ENCODE measurements at regions not wholly inside any gene's neighbourhood (a gene's known extent, or its start where the extent isn't known, plus 50 kb on each side); places are given as distances from the start of the nearest gene placed in this dataset.

DNA sequence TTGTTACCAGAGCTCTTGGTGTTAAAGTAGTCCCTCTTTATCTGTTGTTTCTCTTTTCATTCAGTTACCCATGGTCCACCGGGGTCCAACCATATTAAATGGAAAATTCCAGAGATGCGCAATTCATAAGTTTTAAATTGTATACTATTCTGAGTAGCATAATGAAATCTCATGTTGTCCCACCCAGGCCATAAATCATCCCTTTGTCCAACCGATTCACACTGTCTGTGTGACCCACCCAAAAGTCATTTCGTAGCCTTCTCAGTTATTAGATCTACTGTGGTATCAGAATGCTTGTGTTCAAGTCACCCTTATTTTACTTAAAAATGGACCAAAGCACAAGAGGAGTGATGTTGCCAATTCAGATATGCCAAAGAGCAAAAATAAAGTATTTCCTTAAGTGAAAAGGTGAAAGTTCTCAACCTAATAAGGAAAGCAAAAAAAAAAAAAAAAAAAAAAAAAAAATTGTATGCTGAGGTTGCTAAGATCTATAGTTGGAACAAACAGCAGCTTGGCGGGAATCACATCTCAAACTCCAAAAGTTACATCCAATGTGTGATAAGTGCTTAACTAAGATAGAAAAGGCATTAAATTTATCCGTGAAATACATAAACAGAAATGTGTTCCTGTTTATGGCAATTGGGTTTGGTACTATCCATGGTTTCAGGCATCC, 106.8 kb upstream of the GPBP1 start:
- Histone ChIP-seq H3K4me1 (replicated peaks in 1 of 4; ENCODE audit: control insufficient read depth in 3 of 4, insufficient read depth in 4 of 4, low read length in 3 of 4) (peaks cover 0 to 6% (median under 1%) of the 10 kb centered on the region in 4 experiments; a peak in 2 of 7 replicates), H4K5ac (ENCODE audit: insufficient read length, low read depth, low read length) (no peak overlapping the region), H3K14ac (ENCODE audit: insufficient read length) (no peak overlapping the region), H3K4me2 (ENCODE audit: insufficient read depth in 1 of 2, low read depth in 2 of 2, low read length in 2 of 2) (no peak overlapping the region), H2BK15ac (ENCODE audit: low read length) (no peak overlapping the region), H3K27me3 (replicated peaks in 1 of 4; ENCODE audit: control insufficient read depth in 3 of 4, extremely low read depth in 1 of 4, insufficient read depth in 3 of 4, low read length in 3 of 4) (no peaks in the 10 kb centered on the region), H3K23ac (ENCODE audit: insufficient read length) (no peak overlapping the region), H3K79me2 (ENCODE audit: control insufficient read depth in 1 of 2, insufficient read depth in 2 of 2, low read length in 2 of 2) (no peaks in the 10 kb centered on the region), H4K91ac (replicated peaks; ENCODE audit: insufficient read length, low read length) (peak overlapping the region; percentile 10), H3K56ac (replicated peaks; ENCODE audit: insufficient read length, low read depth, low read length) (no peak overlapping the region), H4K20me1 (replicated peaks in 1 of 2; ENCODE audit: control insufficient read depth in 1 of 2, insufficient read depth in 2 of 2, low read length in 2 of 2) (no peaks in the 10 kb centered on the region), H3K9me3 (ENCODE audit: insufficient read depth in 2 of 2, low read depth in 1 of 2, low read length in 1 of 2) (no peaks in the 10 kb centered on the region), H3K23me2 (ENCODE audit: low read depth, low read length) (no peaks in the 10 kb centered on the region), H3K36me3 (ENCODE audit: control insufficient read depth in 2 of 4, insufficient read depth in 4 of 4, low read length in 3 of 4) (no peaks in the 10 kb centered on the region), H3K9ac (replicated peaks in 1 of 4; ENCODE audit: extremely low read depth in 1 of 4, low read depth in 3 of 4, low read length in 3 of 4) (no peak overlapping the region), H3K4ac (replicated peaks; ENCODE audit: insufficient read length, low read depth, low read length) (no peak overlapping the region), H3K27ac (ENCODE audit: low read depth, low read length) (no peak overlapping the region), H2BK120ac (replicated peaks; ENCODE audit: low read depth, low read length) (no peak overlapping the region), H4K8ac (ENCODE audit: extremely low read depth, insufficient read depth, low read length) (no peak overlapping the region), H2BK20ac (ENCODE audit: low read length) (no peak overlapping the region), H3K18ac (ENCODE audit: extremely low read depth, low read length) (no peak overlapping the region), H3K4me3 (ENCODE audit: extremely low read depth in 1 of 4, insufficient read depth in 2 of 4, low read depth in 3 of 4, low read length in 4 of 4) (no peak overlapping the region), H3K79me1 (ENCODE audit: low read depth, low read length) (no peaks in the 10 kb centered on the region), H2BK5ac (ENCODE audit: low read depth, low read length) (no peak overlapping the region), H2BK12ac (ENCODE audit: low read depth, low read length) (no peak overlapping the region), H2AK5ac (ENCODE audit: low read depth, low read length) (no peak overlapping the region), H2AFZ (ENCODE audit: low read length) (peak overlapping the region; percentile 58; the same call in 1 of the 2 replicates)
- ChIA-PET CTCF (ENCODE audit: partially characterized antibody) (interaction anchor here (0.6 kb wide), 1 partner anchor 193 kb away, joined by 3 read pairs; no protein-coding TSS in a partner anchor), POLR2A (ENCODE audit: partially characterized antibody) (no interaction called here)
- DNase-seq (ENCODE audit: low read depth in 1 of 2, low spot score in 2 of 2) (no peak), FAIRE-seq (no peak)
- 94% methylated on average over 6 of the region's 6 CpGs; no CpG with 5 or more reads in 1 of the 2 experiments for WGBS, 2 experiments (ENCODE audit: extremely low coverage in 1 of 2, insufficient coverage in 1 of 2, insufficient read length in 1 of 2, insufficient replicate concordance in 2 of 2, low coverage in 1 of 2, low lambda C conversion rate in 2 of 2, missing lambda C conversion rate in 1 of 2)
- TF ChIP-seq CHD2 (IDR thresholded peaks at IDR 0.05; ENCODE audit: low read length) (no peak), MAFK (IDR thresholded peaks at IDR 0.05; ENCODE audit: low read depth, low read length) (no peak), NRF1 (IDR thresholded peaks at IDR 0.05; ENCODE audit: low read depth, low read length) (no peak), TAF1 (IDR thresholded peaks at IDR 0.05; ENCODE audit: low read depth, low read length) (no peak), KDM4A (IDR thresholded peaks at IDR 0.05; ENCODE audit: low read depth, low read length, severe bottlenecking) (no peak), USF2 (IDR thresholded peaks at IDR 0.05; ENCODE audit: low read length) (no peak), YY1 (IDR thresholded peaks at IDR 0.05; ENCODE audit: low read depth, low read length) (no peak), RFX5 (IDR thresholded peaks at IDR 0.05; ENCODE audit: borderline replicate concordance, low read depth, low read length) (no peak), PHF8 (conservative IDR thresholded peaks at IDR 0.05; ENCODE audit: low read depth, low read length) (no peak), EGR1 (IDR thresholded peaks at IDR 0.05; ENCODE audit: borderline replicate concordance, low read depth, low read length) (no peak), SIN3A (conservative IDR thresholded peaks at IDR 0.05 in 1 of 2, IDR thresholded peaks at IDR 0.05 in 1 of 2; ENCODE audit: low read depth in 1 of 2, low read length in 2 of 2) (no peak), BRCA1 (IDR thresholded peaks at IDR 0.05; ENCODE audit: low read depth, low read length) (no peak), RBBP5 (IDR thresholded peaks at IDR 0.05; ENCODE audit: borderline replicate concordance, low read depth, low read length) (no peak)
